Skeletal muscle satellite cell (primary cell): ENCODE measurements at regions not wholly inside any gene's neighbourhood (a gene's known extent, or its start where the extent isn't known, plus 50 kb on each side); places are given as distances from the start of the nearest gene placed in this dataset. TPM values are rescaled to one million over a fixed set of nuclear protein-coding genes. Genes with fewer than 3 reads are reported as not detected.

ENCODE experiments used
- H3K27me3 ChIP-seq: 2 replicates; pipeline ENCODE4 v1.7.0; 2013; ENCODE audit warnings: low read length; ENCODE audit not compliant: control insufficient read depth, insufficient read depth
- H3K36me3 ChIP-seq: 2 replicates; pipeline ENCODE4 v1.7.0; 2013; ENCODE audit warnings: mild to moderate bottlenecking, control low read depth, low read length; ENCODE audit not compliant: insufficient read depth
- H3K4me1 ChIP-seq: 2 replicates; pipeline ENCODE4 v1.7.0; 2013; ENCODE audit warnings: low read length; ENCODE audit not compliant: control insufficient read depth, insufficient read depth
- H3K4me2 ChIP-seq: 2 replicates; pipeline ENCODE4 v1.7.0; 2013; ENCODE audit warnings: mild to moderate bottlenecking, low read length
- H3K4me3 ChIP-seq: 2 replicates; pipeline ENCODE4 v1.7.0; 2013; ENCODE audit warnings: low read length
- H3K9ac ChIP-seq: 2 replicates; pipeline ENCODE4 v1.7.0; 2013; ENCODE audit warnings: mild to moderate bottlenecking, low read depth, low read length, moderate library complexity
- H3K9me3 ChIP-seq: replicated peaks from 2 replicates; pipeline ENCODE4 v1.7.0; 2013; ENCODE audit warnings: mild to moderate bottlenecking, control low read depth, low read length
- small RNA-seq: library from RNA; depleted of rRNA; stranded (forward); fragments of <200 nt; gene quantifications from one replicate; pipeline ENCODE3, GENCODE V24; 2012

DNA sequence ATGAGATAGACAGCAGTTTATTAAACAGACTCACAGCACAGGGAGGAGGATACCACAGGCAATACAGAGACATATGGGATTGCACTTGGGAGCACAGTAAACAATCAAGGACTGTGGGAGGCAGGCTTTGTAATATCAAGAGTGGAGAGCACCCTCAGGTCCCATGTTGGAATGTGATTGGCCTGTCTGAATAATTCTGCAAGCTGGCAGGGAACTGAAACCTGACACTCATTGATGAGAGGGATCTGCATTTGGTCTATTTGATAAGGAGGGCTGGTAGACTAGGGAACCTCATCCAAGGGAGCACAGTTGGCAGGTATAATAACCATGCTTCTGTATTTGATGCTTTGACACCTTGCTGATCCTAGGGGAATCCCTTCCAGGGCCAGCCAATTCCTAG lies 69.9 kb upstream of the PRMT6 start:
- no peaks in the 10 kb centered on the region for H3K4me1 ChIP-seq
- H3K4me2 ChIP-seq: no peak overlapping the region
- H3K9ac ChIP-seq: no peak overlapping the region
- no peak overlapping the region for H3K4me3 ChIP-seq
- H3K9me3 ChIP-seq: no peaks in the 10 kb centered on the region
- H3K27me3 ChIP-seq: peaks cover 6% of the 10 kb centered on the region
- H3K36me3 ChIP-seq: no peaks in the 10 kb centered on the region

DNA sequence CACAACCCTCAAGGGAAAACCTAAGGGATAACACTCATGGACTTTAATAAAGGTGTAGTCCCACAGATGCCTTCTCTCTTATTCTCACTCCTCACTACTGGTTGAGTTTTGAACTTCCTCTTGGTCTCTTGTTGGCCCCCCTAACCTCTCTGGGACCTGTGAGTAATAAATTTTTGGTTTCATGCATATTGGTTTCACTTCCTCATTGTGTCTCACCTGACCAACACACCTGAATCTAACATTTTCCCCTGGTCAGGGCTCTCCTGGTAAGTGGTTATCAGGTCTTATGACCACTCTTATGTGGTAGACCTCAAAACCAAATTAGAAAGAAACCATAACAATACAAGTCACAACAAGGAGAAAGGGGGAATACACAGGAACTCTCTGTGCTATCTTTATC lies 60.5 kb upstream of the PRMT6 start:
- Histone ChIP-seq H3K4me3 (no peak overlapping the region), H3K9me3 (no peaks in the 10 kb centered on the region), H3K4me1 (no peaks in the 10 kb centered on the region), H3K36me3 (no peaks in the 10 kb centered on the region), H3K27me3 (no peaks in the 10 kb centered on the region), H3K9ac (no peak overlapping the region), H3K4me2 (no peak overlapping the region)

DNA sequence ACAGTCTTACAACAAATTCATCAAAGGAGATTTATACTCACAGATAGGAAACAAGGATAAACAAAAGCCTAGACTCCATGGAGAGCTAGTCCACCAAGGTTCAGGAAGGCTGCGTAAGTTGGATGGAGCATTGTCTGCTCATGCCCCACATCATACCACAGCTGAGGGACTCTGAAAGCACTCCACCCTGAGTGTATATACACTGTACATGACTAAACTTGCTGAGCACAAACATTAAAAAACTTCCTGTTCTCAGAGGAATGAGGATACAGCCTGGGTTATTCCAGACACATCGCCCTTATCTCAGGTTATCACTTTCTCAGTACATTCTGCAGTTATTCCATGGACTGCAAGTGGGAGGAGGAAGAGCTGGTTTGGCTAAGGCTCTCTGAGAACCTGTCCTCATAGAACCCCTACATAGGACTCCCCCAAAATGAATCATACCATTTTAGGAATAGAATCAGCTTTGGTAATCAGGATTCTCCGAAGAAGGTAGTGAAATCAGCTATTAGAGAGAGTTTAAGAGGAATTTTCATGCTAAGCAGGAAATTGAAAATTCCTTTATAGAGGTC lies 58.0 kb upstream of the PRMT6 start:
- peaks cover 6% of the 10 kb centered on the region for H3K27me3 ChIP-seq
- H3K4me2 ChIP-seq: no peak overlapping the region
- no peak overlapping the region for H3K9ac ChIP-seq
- no peaks in the 10 kb centered on the region for H3K36me3 ChIP-seq
- H3K4me1 ChIP-seq: no peaks in the 10 kb centered on the region
- H3K4me3 ChIP-seq: no peak overlapping the region
- no peaks in the 10 kb centered on the region for H3K9me3 ChIP-seq

DNA sequence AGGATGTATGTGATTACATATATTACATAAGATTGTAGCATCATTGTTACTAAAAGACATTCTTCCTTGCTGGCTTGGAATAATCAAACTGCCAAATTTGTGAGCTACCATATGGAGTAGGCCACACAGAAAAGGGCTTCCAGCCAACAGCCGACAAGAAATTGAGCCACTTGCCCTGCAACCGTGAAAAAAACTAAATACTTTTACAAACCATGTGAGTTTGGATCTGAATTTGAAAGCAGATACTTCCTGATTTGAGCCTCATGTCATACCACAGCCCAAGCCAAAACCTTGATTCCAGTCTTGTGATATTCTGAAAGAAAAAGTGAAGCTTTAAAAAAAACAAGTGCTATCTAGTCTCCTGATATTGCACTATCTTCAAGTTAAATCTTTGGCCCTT lies 55.6 kb upstream of the PRMT6 start:
- Histone ChIP-seq H3K36me3 (no peaks in the 10 kb centered on the region), H3K9ac (no peak overlapping the region), H3K4me3 (no peak overlapping the region), H3K4me2 (no peak overlapping the region), H3K9me3 (no peaks in the 10 kb centered on the region), H3K4me1 (no peaks in the 10 kb centered on the region), H3K27me3 (peaks cover 6% of the 10 kb centered on the region)

DNA sequence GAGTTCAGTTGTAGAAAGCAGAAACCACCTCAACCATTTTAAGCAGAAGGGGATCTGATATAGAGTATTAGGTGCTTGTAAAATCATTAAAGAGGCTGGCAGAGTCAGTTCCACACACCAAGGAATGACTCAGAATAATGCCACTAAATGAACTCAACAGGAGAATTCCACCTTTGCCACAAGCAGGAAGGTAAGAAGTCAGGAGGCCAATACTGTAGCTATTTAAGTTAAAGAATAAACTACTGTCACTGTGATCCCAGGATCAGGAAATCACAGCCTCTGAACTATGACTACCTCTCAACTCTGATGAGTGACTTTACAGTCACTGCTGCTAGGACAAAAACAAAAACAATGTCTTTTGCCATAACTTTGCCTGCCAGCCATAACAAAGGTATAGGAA lies 52.5 kb upstream of the PRMT6 start:
- Histone ChIP-seq H3K27me3 (peaks cover 6% of the 10 kb centered on the region), H3K4me3 (no peak overlapping the region), H3K4me2 (no peak overlapping the region), H3K4me1 (no peaks in the 10 kb centered on the region), H3K9me3 (no peaks in the 10 kb centered on the region), H3K9ac (no peak overlapping the region), H3K36me3 (no peaks in the 10 kb centered on the region)

DNA sequence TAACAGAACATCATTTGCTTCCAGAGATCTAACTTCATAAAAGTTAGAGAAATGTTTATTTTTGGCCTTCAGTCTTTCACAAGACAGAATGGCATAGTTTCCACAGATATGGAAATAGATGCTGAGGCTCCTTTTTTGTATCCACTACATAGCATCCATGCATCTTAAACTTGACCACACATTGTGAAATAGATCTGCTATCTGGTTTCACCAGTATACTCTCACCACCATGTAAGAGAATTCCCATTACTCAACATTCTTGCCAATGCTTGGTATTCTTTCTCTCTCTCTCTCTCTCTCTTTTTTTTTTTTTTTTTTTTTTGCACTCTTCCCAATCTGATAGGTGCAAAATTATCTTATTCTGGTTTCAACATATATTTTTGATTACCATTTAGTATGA lies 52.1 kb upstream of the PRMT6 start:
- no peaks in the 10 kb centered on the region for H3K9me3 ChIP-seq
- H3K4me2 ChIP-seq: no peak overlapping the region
- no peaks in the 10 kb centered on the region for H3K4me1 ChIP-seq
- H3K9ac ChIP-seq: no peak overlapping the region
- no peak overlapping the region for H3K4me3 ChIP-seq
- H3K36me3 ChIP-seq: no peaks in the 10 kb centered on the region
- peaks cover 6% of the 10 kb centered on the region for H3K27me3 ChIP-seq

Small RNA genes in the stretch of these regions (small RNA-seq; reads per million reads assigned to genes)
- gene AL596327.1: not detected
- gene SEPT2P1: not detected
